ENCODE measurements at regions not wholly inside any gene's neighbourhood (a gene's known extent, or its start where the extent isn't known, plus 50 kb on each side); places are given as distances from the start of the nearest gene placed in this dataset.

DNA sequence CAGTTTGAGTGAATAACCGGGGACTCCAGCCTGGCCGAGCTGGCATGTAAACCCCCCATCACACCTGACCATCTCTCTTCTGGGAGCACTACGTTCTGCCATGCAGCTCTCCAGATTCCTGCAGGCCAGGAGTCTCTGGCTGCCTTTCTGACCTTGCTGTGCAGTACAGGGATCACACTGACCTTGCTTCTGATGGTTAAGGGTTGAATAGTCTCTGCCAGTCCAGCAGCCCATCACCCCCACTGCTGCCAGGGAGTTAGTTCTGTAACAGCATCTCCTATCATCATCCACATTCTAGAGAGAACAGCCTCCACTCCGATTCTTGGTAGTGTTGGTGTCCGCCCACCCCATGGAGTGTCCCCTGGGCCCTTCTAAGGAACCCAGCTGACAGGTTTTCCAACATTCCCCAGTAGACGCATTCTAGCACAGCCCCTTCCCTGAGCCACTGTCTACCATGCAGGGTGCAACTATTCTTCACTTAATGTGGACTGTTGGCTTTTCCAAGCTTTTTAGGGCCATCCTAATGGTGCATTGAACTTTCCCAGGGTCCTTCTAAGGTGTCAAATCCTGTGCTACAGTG, 109.8 kb downstream of the RIPK4 start:
- CTCF ChIA-PET, result interaction anchor here (0.7 kb wide), 1 partner anchor 14 kb away, joined by 3 read pairs; no protein-coding TSS in a partner anchor

DNA sequence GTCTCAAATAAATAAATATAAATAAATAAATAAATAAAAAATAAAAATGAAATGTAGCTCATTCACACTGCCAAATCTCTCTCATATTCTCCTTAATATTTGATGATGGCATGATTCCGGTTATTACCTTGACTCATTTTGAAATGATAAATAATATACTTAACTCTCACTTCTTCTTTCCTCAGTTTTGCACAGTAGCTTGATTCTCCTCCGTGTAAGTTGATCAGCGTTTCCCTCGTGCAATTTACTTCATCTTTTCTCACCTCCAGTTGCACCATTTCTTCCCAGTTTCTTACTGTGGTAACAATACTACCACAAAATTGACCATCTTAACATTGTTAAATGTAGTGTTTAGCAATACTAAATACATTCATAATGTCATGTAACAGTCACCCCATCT, 111.6 kb downstream of the RIPK4 start:
- ChIA-PET CTCF (no interaction called here), POLR2A (no interaction called here)

More for the DNA sequence above, 109.8 kb downstream of the RIPK4 start:
- POLR2A ChIA-PET, result no interaction called here

DNA sequence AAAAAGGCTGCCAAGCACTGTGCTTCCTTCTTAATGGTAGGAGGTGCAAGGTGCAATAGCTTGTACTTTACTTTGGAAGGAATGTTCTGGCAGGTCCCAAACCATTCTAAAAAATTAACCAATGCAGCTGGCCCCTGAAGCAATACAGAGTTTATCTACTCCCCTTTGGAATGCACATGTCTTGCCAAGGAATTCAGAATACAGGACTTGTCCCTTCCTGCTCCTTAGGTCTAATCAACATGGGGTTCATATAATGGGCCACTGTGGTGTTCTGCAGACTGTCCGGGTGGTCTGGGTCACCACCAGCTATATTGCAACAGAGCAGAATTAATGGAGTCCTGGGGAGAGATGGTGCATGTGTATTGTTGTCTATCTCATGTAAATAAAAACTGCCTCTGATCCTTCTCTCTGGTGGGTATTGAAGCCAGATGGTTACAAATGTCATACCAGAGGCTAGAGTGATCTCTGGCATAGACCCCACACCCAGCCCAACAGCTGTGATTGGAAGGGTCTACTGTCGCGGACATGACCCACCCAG, 112.8 kb downstream of the RIPK4 start:
- CTCF ChIA-PET, result no interaction called here
- POLR2A ChIA-PET, result no interaction called here

DNA sequence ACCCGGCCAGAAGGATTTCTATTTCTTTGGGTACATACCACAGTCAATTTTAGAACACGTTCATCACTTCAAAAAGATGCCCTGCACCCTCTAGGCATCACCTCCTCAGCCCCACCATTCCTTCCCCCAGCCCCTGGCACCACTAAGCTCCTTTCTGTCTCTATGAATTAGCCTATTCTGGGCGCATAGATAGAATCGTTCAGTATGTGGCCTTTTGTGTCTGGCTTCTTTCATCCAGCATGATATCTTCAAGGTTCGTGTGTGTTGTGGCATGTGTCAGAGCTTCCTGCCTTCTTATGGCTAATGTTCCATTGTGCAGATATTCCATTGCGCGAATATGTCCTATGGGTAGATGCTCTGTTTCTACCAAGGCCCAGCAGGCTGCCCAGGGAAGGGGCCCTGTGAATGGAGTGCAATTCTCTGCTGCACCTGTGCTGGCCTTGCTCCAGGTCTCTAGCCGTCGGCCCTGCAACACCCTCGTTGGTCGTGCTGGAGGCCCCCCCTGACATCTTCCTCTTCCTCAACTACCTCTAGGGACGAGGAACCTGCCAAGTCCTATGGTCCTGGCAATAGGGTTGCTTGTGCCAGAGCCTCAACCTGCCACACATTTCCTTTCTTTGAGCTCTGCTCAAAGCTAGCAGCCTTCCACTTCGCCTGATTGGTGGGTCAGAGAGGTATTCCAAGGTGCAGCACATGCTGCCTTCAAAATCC, 113.5 kb downstream of the RIPK4 start:
- ChIA-PET CTCF (no interaction called here), POLR2A (no interaction called here)

DNA sequence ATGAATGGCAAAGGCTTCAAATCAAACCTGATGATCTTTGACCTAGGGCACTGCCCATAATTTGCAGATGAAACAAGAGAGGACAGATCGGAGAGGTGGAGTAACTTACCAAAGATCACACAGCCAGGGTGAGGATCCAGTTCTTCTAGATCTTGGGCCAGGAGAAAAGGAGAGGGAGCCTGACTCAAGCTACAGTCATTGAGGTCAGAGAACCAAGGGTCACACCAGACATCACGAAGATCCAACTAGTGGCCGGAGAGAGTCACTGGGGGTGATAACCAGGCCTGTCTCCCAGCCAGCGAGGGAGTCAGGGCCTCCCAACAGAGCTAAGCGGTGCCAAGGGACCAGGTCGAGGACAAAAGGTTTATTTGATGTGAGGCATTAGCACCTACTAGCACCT, 115.0 kb downstream of the RIPK4 start:
- CTCF ChIA-PET, result no interaction called here

DNA sequence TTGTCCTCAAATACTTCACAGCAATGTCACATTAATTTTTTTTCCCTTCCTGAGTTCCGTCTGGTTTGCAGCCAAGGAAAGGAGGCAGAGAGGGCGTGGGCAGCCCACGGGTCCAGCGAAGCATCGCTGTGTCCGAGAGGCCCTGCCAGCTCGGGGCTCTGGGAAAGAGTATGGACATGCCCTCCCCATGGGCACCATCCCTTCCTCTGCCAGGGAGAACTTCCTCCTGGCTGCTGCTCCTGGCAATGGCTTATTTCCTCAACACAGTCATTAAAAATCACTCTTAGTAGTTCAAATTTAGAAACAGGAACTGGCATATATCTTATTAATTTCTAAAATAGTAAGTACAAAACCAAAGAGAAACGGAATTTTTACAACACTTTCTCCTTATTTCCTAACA, 115.4 kb downstream of the RIPK4 start:
- ChIA-PET CTCF (no interaction called here), POLR2A (no interaction called here)

More for the DNA sequence above, 115.0 kb downstream of the RIPK4 start:
- POLR2A ChIA-PET, result no interaction called here

DNA sequence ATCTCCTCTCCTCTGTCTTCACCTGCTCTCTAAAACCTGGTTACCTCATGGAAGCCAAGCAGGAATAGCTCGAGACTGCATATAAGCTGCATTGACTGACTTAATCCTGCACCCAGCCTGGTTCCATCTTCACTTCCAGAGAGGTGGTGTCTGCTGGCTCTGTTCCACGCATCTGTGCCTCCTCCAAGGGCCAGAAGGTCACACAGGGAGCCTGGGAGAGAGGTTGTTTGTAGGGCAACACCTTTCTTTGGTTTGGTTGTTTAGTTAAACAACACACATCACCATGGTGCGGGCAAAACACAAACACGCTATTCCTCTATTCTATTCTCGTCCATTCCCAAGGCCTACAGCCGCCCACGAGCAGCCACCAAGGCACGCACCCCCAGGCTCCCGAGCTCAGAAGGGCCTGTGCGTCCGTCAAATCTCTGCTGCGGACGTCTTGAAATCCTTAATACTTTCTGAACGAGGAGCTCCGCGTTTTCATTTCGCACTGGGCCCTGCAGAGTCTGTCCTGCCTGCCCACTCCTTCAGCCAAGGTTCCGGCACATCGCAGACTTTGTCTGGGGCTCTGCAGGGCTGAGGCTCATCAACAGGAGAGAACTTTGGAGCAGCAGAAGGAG, 116.2 kb downstream of the RIPK4 start:
- POLR2A ChIA-PET, result no interaction called here
- CTCF ChIA-PET, result no interaction called here

DNA sequence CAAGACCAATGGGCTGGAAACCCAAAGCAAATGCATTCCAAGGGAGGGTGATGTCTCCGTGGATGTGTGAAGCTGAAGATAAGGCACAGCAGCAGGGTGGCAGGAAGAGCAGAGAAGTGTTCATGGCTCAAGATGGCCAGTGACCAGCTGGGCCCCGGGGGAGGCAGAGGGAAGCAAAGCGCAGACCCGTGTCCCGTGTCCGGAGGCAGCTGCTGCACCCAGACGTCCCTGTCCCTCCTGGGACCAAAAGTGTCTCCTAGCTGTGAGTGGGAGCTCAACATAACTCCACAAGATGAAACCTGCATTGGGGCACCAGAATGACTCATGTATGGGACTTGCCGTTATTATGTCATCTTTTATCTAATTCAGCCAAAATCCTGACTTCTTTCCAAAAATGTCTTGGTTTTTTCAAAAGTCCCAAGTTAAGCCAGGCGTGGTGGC, 118.2 kb downstream of the RIPK4 start:
- CTCF ChIA-PET, result no interaction called here
- POLR2A ChIA-PET, result no interaction called here

DNA sequence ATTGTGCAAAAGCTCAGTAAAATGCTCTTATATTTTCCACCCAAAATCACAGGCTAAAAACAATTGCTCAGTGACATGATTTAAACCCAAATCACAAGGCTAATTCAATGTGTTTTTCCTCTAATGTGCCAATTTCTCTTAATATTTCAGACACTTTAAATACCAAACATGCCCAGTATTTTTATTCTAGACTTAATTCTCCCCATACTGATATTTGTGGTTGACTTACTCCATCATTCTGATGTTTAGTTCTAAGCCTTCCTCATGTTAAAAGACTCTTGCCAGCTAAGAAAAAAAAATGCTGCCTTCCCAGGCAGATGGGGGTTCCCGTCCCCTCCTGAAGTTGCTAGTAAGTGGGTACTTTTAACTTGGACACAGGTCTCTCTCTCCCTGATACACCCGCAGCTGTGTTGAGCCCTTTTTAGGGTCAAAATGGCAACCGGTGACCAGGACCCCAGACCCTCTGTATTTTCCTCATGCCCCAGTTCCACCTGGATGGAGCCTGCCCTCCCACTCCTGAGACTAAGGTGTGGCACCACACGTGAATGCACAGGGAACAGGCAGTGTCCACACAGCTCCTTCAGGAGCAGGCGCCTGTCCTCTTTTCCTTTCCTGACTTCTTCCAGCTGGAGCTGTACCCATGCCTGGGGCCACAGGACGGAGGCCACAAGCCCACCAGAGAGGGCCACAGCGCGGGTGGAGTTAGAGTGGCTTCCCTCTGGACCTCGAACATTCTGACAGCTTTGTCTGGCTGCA, 118.9 kb downstream of the RIPK4 start:
- CTCF ChIA-PET, result no interaction called here
- POLR2A ChIA-PET, result no interaction called here

DNA sequence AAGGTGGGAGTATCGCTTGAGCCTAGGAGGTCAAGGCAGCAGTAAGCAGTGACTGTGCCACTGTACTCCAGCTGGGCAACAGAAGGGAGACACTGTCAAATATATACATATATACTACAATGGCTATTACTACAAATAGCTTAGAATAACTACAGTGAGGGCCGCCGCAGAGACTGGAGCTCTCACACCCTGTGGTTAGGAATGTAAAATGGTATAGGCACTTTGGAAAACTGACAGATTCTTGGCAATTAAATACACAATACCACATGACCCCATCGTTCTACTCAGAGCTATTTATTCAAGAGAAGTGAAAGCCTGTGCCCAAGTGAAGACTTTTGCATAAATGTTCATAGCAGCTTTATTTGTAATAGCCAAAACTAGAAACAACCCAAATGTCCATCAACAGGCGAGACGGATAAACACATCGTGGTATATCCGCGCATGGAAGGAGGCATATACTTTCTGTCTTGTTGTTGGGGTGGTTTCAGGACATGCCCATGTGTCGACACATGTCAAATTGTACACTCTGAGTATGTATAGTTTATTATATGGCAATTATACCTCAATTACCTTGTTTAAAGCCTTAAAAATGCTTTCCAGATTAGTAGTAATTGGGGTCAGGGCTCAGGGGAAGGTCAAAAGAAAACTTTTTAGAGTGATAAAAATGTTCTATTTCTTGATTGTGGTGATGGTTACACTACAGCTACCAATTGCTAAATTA, 123.4 kb downstream of the RIPK4 start:
- CTCF ChIA-PET, result no interaction called here
- POLR2A ChIA-PET, result no interaction called here

DNA sequence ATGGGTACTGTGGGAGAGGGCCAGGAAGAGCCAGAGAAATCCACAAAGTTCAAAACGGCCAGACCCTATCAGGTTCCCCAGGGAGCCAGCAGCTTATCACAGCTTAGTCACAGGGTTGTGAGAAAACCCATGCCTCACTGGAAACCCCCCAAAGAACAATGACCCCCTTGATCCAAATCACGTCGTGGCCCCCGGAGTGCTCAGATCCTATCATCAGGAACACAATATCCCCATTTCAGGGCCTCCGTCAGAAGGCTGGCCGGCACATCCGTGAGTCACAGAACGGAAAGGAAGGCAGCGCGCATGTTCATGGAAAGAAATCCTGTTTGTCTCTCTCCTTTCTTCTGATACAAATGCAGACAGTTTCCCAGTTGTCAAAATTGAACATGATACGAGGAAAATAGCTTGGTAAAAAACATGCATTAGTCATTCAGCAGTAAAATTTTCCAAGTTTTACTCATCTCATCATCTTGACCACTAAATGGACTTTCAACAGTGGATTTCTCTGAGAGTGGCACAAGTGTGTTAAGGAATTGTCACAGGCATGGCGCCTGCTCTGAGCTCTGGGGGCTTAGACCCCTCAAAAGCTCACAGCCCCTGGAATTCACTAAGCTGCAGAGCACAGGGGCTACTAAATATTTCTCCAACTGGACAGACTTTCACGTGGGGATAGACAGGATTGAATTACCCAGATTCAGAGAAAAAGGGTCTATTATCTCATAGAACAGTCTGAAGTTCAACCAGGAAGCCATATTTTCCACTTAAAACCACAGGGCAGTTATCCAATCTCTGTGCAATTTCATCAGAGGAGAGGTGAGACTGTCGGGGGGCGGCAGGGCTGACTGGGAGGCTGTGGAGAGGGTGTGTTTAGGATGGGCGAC, 124.8 kb downstream of the RIPK4 start:
- ChIA-PET POLR2A (no interaction called here), CTCF (no interaction called here)

DNA sequence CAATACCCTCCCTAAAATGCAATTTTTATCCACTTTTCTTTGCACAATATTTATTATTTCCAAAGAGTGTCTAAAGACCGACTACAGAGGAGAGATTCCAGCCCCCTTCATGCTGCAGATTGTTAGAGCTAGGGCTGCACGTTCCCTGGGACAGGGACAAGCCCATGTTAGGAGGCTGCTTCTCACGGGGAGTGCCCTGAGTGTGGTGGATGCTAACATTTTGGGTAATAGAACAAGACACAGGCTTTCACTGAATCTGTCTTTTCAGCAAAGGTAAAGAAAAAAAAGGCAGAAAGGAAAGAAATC, 125.4 kb downstream of the RIPK4 start:
- POLR2A ChIA-PET, result no interaction called here

DNA sequence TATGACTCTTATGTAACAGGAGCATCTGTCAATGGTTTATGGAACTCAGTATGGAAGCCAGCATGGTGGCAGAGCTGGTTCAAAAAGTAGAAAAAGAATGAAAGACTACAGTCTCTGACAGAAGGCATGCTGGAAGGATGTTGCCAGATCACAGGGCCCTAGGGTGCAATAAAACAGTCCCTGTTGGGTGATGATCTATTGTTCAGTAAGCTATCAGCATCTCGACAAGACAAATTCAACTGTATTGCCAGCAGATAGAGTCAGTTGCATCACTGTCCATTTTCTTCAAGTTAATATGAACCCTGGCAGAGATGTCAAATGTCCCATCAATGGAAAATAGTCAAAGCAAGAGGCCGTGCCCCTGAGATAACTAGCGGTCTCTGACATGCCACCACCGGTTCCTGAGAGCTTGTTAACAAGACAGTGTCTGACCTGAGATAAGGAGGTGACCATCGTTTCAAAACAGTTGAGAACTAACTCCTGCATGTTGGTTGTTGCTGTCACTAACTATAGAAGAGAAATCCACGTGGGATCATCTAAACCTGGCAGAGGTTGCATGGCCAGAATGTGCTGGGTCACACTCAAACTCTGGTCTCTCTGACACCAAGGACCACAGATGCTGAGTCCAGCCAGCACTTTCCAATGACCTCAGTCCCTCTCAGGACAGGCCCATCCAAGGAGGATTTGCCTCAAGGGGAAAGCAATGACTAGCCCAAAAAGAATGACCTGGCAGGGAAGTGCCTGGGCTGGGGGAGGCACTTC, 125.9 kb downstream of the RIPK4 start:
- CTCF ChIA-PET, result no interaction called here
- POLR2A ChIA-PET, result no interaction called here

More for the DNA sequence above, 125.4 kb downstream of the RIPK4 start:
- CTCF ChIA-PET, result no interaction called here

DNA sequence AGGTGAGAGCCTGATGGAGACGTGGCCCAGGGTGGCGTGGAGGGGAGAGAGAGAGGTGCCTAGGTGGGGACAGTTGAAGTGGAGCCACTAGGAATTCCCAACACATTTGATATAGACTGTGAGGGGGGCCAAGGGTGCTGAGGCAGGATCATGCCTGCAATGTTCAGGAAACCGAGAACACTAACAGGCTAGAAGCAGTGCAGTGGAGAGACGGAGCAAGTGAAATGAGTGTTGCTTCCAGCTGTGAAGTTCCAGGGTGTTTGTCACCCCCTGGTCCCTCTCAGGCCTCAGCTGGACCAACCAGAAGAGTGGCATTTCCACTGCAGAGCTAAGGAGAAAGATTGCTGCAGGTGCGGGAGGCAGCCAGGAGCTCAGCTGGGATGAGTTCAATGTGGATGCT, 127.1 kb downstream of the RIPK4 start:
- CTCF ChIA-PET, result no interaction called here
- POLR2A ChIA-PET, result no interaction called here

DNA sequence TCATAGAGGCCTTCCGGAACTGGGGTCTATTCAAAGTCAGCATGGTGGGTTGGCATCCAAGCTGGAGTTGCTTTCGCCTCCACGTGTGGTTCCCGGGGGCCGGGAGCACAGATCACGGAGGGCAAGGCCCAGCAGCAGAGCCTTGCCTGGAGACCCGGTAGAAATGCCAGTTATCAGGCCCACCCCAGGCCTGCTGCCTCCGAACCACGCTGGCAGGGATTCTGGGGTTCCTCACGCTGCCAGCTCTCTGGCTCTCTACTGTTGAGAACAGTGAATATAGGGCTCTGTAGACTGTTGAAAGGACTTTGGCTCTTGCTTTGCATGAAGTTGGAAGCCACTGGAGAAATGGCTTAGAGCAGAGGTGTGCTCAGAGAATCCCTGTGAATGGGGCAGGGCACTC, 127.5 kb downstream of the RIPK4 start:
- ChIA-PET CTCF (no interaction called here), POLR2A (no interaction called here)

DNA sequence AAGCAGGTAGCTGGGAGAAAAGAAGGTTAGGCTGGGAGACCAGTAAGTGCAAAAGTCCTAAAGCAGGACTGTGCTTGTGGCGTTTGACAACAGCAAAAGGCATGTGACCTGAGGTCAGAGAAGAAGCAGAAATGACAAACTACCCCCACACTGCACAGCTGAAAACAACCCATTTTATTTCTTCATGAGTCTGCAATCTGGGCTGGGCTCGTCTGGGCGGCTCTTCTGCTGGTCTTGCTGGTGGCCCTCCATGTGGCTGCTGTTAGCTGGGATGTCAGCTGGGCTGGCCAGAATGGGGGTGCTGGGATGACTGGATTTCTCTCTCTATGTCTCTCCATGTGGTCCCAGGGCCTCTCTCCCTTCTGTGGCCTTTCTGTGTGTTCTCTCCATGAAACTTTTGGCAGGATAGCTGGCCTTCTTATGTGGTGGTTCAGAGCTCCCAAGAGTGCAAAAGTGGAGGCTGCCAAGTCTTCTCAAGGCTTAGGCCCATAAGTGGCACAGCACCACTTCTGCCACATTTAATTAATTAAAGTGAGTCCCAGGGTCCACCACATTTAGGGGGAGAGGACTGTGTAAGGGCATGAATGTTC, 128.6 kb downstream of the RIPK4 start:
- POLR2A ChIA-PET, result no interaction called here

DNA sequence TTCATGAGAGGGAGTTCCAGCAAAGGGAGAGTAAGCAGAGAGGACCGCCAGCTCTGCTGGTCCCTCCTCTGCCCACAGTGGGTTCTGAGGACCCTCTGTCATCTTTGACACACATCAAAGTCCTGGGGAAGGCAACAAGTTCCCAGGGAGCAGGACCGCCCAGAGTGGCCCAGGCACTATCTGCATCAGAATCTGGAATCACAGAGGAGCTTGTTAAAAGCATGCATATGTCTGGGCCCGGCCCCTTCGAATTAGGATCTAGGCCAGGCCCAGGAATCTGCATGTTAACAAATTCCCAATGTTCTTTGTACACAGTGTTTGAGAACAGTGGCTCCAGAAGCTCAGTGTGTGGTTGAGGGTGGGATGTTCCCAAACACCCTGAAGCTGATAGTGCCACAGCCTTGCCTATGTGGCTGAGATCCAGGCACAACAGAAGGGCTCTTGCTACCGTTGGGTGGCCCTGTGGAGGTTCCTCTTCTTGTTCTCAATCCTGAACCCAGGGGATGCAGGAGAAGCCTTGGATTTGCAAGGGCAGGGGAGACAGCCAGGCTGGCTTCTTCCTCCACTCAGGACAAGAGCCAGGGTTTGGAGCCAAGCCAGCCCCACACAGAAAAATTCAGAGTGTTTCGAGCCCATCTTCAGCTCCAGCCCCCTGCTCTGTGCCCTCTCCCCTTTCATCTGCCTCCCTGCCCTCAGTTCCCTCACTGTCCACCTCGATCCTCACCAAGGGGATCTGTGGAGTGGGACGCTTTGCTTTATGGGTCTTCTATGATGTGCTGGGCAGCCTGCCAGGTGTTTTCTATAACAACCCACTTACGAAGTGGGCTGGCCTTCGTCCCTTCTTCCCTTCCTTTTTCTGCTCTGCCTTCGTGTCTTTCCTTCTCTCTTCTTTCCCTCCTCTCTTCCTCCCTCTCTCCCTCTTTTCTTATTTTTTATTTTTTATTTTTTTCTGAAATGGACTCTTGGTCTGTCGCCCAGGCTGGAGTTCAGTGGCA, 129.0 kb upstream of the TMPRSS2 start:
- ChIA-PET CTCF (no interaction called here), POLR2A (no interaction called here)

More for the DNA sequence above, 128.6 kb downstream of the RIPK4 start:
- CTCF ChIA-PET, result no interaction called here
